ENCODE measurements at regions not wholly inside any gene's neighbourhood (a gene's known extent, or its start where the extent isn't known, plus 50 kb on each side); places are given as distances from the start of the nearest gene placed in this dataset.

DNA sequence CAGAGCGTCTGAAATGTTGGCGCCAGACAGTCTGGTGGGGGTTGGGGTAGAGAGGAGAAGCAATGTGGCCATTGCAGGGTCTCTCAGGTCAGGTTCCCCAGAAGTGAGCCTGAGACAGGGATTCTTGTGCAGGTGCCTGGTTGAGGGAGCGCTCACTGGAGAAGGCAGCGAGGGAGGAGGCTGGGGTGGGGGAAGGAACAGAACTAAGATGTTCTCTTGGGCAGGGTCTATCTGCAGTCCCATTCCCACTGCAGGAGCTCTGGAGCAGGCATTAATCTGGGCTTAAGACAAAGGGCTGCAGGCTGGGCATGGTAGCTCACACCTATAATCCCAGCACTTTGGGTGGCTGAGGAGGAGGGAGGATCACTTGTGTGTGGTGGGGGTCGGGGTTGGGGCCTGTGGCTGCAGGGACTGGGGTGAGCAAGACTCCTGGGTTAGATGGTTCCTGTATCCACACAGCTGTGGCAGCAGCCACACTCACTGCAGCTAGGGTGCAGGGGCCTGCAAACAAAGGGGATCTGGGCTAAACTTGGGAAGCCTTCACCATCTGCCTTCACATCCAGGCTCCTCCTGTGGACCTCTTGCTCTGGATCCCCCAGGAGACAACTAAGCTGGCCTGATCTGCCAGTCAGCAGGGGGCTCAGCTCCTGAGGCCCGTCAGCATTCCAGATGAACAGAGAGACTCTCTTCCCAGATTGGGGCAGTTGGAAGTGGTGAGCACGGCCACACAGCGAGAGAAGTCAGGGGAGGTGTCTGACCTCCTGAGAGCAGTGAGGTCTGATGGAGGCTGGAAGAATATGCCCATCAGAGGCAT lies 172.5 kb downstream of the ABHD5 start:
- CTCF ChIA-PET: no interaction called here
- Mint-ChIP-seq H3K36me3 (no peaks in the 10 kb centered on the region), H3K4me1 (ENCODE audit: low read depth) (no peaks in the 10 kb centered on the region), H3K27ac (no peak overlapping the region), H3K4me3 (no peak overlapping the region), H3K27me3 (peaks cover 21% of the 10 kb centered on the region), H3K9me3 (no peaks in the 10 kb centered on the region)
- POLR2A ChIA-PET: no interaction called here
- DNase-seq: no peak
- intact Hi-C loops (cut with micrococcal nuclease): no loop called here

DNA sequence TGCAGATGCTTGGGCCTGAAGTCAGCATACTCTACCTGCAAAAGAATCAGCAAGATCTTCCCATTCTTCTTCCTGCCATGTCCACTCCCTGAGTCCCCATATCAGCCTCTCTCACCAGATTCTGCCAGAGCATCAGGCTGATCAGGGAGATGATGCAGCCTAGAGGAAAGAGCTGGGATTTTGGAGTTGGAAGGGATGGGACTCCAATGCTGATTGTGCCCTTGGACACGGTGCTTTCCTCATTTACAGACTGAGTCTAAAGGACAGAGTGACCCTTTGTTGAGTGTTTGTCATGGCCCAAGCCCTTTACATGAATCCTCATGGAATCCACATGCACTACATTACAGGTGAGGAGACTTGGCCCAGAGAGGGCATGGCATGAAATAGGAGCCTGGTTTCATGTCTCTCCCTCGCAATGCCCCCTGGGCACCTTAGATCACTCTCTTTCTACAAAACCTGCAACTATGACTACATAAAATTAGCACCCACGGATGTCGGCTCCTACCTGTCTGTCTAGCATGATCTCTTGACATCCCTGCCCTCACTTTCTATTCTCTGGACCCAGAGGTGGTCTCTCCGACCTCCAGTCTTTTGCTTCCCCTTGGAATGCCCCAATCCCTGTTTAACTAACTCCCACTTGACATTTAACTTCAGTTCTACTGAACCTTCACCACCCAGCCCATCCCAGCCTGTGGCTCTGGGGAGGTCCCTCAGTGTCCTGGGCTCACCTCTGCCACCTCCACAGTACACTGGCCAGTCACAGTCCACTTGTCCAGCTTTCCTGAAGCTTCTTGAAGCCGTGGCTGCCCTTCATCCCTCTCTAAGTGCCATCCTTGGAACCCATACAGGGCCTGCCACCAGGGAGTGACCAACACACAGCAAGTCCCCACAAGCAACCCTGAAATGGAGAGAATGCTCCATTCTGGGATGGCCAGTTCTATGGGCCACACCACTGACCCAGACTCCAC lies 173.5 kb downstream of the ABHD5 start:
- DNase-seq: no peak
- Mint-ChIP-seq H3K4me1 (ENCODE audit: low read depth) (no peaks in the 10 kb centered on the region), H3K4me3 (no peak overlapping the region), H3K9me3 (no peaks in the 10 kb centered on the region), H3K27ac (no peak overlapping the region), H3K27me3 (peaks cover 20% of the 10 kb centered on the region), H3K36me3 (no peaks in the 10 kb centered on the region)
- intact Hi-C loops (cut with micrococcal nuclease): no loop called here
- ChIA-PET CTCF (no interaction called here), POLR2A (no interaction called here)

DNA sequence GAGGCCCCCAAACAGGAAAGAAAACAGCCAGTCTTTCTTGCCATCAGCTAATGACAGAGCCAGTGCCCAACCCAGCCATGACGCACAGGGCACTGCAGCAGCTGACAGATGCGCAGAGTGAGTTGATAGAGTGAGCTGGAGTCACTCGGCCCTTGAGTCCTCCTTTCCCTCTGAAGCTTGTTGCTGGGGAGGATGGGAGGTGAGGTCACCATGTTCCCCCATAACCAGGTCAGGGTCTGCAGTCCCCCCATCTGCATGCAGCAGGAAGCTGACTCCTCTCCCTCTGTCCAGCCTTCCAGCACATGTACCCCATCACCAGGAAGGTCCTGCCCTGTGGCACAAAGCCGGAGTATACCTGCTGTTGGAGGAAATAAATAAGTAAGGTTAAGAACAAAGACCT lies 174.6 kb downstream of the ABHD5 start:
- H3K36me3 Mint-ChIP-seq: no peaks in the 10 kb centered on the region
- POLR2A ChIA-PET: no interaction called here
- no peaks in the 10 kb centered on the region for H3K9me3 Mint-ChIP-seq
- H3K27me3 Mint-ChIP-seq: peaks cover 17% of the 10 kb centered on the region
- H3K4me3 Mint-ChIP-seq: no peak overlapping the region
- intact Hi-C loops (cut with micrococcal nuclease): no loop called here
- CTCF ChIA-PET: interaction anchor here (0.8 kb wide), 1 partner anchor 10 kb away, joined by 3 read pairs; no protein-coding TSS in a partner anchor
- DNase-seq: no peak
- H3K4me1 Mint-ChIP-seq (ENCODE audit: low read depth): no peaks in the 10 kb centered on the region
- no peak overlapping the region for H3K27ac Mint-ChIP-seq

DNA sequence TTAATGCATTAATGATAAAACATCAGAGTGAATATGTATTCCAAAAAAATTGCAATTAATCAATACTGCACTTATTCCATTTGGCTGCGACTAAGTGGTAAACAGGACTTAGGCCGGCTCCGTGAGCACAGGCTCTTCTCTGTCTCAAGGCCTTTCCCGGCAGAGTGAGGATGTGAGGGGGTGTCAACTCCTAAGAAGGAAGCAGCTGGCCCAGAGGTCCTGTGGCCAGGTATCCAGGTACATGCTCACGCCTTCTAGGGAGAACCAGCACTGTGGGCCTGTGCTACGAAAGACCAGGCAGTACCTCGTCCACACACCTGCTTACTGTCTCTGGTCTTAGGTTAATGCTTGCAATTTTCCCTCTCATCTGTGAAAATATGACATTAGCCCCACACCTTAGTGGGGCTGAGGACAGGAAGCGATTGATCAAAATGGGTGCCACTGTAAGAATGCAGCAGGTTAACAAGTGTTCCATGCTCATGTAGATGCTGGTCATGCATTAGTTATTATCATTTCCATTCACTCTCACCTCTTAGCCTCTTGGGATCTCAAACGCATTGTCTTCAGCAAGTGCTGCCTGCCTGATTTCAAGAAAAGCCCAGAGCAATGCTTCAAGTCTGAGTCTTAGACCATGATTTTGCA lies 175.3 kb downstream of the ABHD5 start:
- intact Hi-C loops (cut with micrococcal nuclease): no loop called here
- Mint-ChIP-seq H3K27ac (no peak overlapping the region), H3K36me3 (no peaks in the 10 kb centered on the region), H3K9me3 (no peaks in the 10 kb centered on the region), H3K4me1 (ENCODE audit: low read depth) (no peaks in the 10 kb centered on the region), H3K4me3 (no peak overlapping the region), H3K27me3 (peaks cover 17% of the 10 kb centered on the region)
- POLR2A ChIA-PET: no interaction called here
- no peak for DNase-seq
- CTCF ChIA-PET: interaction anchor here (1.6 kb wide), 1 partner anchor 10 kb away, joined by 5 read pairs; no protein-coding TSS in a partner anchor

DNA sequence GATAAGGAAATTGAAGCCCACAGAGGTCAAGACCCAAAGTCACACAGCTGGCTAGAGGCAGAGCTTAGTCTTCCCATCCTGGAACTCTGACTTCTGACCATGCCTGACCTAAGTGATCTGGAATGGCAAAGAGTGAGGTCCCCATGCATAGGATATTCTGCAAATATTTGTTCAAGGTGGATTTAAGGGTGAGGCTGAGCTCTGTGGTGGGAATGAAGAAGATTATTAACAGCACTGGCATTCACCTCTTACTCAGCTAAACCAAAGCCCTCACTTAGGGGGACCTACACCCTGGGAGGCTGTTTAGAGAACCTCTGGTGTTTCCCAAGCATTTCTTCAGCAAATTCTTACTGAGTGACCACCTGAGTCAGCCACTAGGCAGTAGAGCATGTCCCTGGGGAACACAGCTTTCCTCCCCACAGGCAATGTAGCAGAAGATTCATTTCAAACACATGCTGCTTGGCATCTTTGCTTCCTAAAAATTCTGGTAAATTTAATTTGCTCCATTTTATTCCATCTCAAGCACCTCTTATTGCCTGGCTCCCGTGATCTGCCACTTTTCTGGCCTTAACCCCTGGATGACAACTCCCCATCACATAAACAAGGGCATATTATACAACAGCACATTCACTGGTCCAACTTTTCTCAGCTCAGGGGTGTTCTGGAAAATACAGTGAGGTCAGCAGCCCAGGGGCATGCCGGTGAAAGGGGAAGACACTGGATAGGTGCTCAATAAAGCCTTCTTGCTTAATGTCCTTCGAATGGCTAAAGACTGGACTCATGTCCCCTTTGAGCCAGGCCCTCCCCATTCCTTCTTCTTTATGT lies 176.0 kb downstream of the ABHD5 start:
- intact Hi-C loops (cut with micrococcal nuclease): no loop called here
- POLR2A ChIA-PET: no interaction called here
- CTCF ChIA-PET: interaction anchor here (1.6 kb wide), 1 partner anchor 11 kb away, joined by 5 read pairs; no protein-coding TSS in a partner anchor
- Mint-ChIP-seq H3K27me3 (peaks cover 17% of the 10 kb centered on the region), H3K9me3 (no peaks in the 10 kb centered on the region), H3K36me3 (no peaks in the 10 kb centered on the region), H3K27ac (no peak overlapping the region), H3K4me1 (ENCODE audit: low read depth) (no peaks in the 10 kb centered on the region), H3K4me3 (no peak overlapping the region)
- DNase-seq: no peak

DNA sequence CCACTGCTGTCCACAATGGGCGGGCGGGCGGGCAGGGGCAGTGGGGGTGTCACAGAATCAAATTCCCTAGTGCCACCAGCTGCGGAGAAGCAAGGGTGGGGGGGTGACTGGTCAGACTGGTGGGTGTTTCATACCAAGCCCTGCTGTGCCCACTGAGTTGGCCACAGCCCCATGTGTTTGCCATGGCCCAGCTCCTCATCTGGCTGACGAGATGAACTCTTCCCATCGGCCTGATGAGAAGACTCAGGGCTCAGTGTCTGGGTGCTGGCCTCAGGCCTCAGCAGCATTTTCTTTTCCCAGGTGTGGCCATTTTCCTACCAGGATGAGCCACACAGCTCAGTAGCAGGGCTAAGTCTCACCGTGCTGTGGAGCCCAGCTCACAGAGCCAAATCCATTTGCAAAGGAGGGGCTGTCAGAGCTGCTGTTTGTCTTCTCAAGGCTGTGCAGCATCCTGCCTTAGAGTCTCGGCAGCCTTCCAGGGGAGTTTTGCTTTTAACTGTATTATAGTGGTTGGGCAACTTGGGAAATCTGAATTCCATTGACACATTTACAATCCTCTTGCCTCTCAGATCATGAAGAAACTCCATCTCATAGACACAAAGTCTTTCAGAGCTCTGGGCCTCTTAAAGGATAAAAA lies 176.8 kb downstream of the ABHD5 start:
- H3K4me3 Mint-ChIP-seq: no peak overlapping the region
- ChIA-PET CTCF (interaction anchor here (1.6 kb wide), 1 partner anchor 12 kb away, joined by 5 read pairs; no protein-coding TSS in a partner anchor), POLR2A (no interaction called here)
- H3K27ac Mint-ChIP-seq: no peak overlapping the region
- H3K9me3 Mint-ChIP-seq: no peaks in the 10 kb centered on the region
- H3K36me3 Mint-ChIP-seq: no peaks in the 10 kb centered on the region
- DNase-seq: no peak
- intact Hi-C loops (cut with micrococcal nuclease): no loop called here
- no peaks in the 10 kb centered on the region for H3K4me1 Mint-ChIP-seq (ENCODE audit: low read depth)
- H3K27me3 Mint-ChIP-seq: peaks cover 17% of the 10 kb centered on the region

DNA sequence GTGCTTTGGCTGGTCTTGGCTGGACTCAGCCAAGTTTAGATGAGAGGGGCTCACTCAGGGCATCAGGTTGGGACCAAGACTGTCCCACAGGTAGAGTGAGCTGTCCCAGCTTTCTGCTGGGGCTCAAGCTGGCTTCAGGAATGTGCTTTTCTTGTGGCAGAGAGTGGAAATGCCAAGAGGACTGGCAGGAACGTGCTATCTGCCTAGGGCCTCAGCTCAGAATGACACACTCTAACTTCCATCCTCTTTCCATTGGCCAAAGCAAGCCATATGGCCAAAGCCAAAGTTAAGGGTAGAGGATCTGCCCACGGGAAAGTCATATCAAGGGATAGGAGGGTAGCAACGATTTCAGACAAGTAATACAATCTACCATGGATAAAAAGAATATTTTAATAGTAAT lies 178.8 kb downstream of the ABHD5 start:
- intact Hi-C loops (cut with micrococcal nuclease): no loop called here
- no peaks in the 10 kb centered on the region for H3K9me3 Mint-ChIP-seq
- DNase-seq: no peak
- ChIA-PET POLR2A (no interaction called here), CTCF (no interaction called here)
- no peaks in the 10 kb centered on the region for H3K36me3 Mint-ChIP-seq
- H3K27me3 Mint-ChIP-seq: peaks cover 19% of the 10 kb centered on the region
- no peaks in the 10 kb centered on the region for H3K4me1 Mint-ChIP-seq (ENCODE audit: low read depth)
- H3K4me3 Mint-ChIP-seq: no peak overlapping the region
- no peak overlapping the region for H3K27ac Mint-ChIP-seq

DNA sequence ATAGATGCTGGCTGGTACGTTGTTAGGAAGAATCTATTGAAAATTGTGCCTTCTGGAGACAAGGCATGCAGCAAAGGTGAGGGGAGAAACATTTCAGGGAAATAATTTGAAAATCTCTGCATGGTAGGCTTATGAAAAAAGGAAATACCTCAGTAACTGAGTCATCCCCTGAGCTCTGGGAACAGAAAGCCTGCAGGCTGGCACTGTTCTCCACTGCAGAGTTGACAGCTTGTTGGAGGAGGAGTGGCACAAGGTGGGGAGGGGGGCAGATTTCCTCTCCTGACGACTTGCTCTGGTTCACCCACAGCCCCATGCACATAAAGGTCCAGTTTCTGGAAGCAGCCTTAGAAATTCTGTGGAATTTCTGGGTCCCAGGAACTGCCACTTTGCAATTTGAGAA lies 179.4 kb downstream of the ABHD5 start:
- intact Hi-C loops (cut with micrococcal nuclease): no loop called here
- POLR2A ChIA-PET: no interaction called here
- Mint-ChIP-seq H3K27me3 (peaks cover 18% of the 10 kb centered on the region), H3K4me1 (ENCODE audit: low read depth) (no peaks in the 10 kb centered on the region), H3K4me3 (no peak overlapping the region), H3K9me3 (no peaks in the 10 kb centered on the region), H3K27ac (no peak overlapping the region), H3K36me3 (no peaks in the 10 kb centered on the region)
- CTCF ChIA-PET: no interaction called here
- DNase-seq: no peak

DNA sequence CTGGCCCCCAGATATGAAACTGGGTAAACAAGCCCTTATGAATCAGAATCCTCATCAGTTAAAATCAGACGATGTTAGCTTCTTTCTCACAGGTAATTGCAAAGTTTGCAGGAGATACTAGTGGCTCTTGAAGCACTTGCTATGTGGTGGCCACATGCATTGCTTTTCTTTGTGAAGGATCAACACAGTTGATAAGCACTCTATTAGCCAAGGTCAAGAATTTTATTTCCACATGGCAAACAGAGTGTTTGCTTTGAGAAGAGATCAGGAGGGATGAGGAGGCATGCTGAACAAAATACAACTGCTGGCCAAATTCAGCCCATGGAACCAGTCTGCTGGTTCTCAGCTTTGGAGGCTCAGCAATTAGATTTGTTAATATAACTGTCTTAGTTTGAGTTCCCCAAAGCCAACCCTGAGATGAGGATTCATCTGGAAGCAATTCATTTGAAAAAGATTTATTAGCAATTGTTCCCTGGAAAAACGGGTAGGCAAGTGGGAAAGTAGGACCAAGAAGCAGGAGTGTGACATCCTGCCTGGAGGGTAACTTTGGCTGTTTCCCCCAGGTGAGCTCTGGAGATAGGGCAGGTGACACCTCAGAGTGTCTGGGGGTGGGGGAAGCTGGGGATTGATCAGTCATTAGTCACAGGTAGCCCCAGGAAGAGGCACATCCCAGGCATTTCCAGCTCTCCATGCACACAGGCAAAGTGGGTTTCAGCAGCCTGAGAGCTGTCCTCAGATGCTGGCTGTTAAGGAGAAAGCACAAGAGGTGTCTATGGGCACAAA lies 180.3 kb downstream of the ABHD5 start:
- H3K4me1 Mint-ChIP-seq (ENCODE audit: low read depth): no peaks in the 10 kb centered on the region
- no peak for DNase-seq
- no peak overlapping the region for H3K4me3 Mint-ChIP-seq
- no peak overlapping the region for H3K27ac Mint-ChIP-seq
- intact Hi-C loops (cut with micrococcal nuclease): no loop called here
- H3K9me3 Mint-ChIP-seq: no peaks in the 10 kb centered on the region
- no peaks in the 10 kb centered on the region for H3K36me3 Mint-ChIP-seq
- ChIA-PET CTCF (interaction anchor here (0.6 kb wide), 1 partner anchor 25 kb away, joined by 3 read pairs; no protein-coding TSS in a partner anchor), POLR2A (no interaction called here)
- H3K27me3 Mint-ChIP-seq: peaks cover 18% of the 10 kb centered on the region

DNA sequence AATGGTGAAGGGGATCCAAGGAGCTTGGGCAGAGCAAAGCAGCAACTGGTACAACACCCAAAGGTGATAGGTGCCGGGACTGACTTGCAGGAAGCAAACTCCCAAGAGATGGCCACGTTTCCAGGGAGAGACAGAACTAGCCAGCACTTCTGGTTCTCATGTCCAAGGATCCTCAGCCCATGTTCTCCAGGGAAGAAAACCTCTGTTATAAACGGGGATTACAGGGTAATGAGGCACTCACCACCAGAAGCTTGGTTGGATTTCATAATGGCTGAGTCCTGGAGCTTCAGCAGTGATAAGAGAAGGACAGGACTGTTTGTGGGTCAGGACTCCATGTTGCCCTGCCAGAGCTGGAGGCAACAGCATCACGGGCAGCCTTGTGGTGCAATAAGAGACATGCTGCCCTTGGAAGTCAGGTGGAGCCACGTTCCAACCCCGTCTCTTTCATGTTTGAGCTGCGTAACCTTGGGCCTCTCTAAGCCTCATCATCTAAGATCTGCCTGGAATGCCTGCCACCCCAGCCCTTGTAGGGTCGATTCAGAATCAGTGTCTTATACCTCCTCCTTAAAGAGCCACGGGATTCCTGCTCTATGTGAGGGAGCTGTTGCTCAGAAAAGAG lies 181.0 kb downstream of the ABHD5 start:
- Mint-ChIP-seq H3K36me3 (no peaks in the 10 kb centered on the region), H3K4me1 (ENCODE audit: low read depth) (no peaks in the 10 kb centered on the region), H3K27me3 (peaks cover 18% of the 10 kb centered on the region), H3K27ac (no peak overlapping the region), H3K4me3 (no peak overlapping the region), H3K9me3 (no peaks in the 10 kb centered on the region)
- ChIA-PET POLR2A (no interaction called here), CTCF (interaction anchor here (0.6 kb wide), 1 partner anchor 24 kb away, joined by 3 read pairs; no protein-coding TSS in a partner anchor)
- DNase-seq: no peak
- intact Hi-C loops (cut with micrococcal nuclease): no loop called here
